Eye (tissue), 1 donor: ENCODE measurements at regions not wholly inside any gene's neighbourhood (a gene's known extent, or its start where the extent isn't known, plus 50 kb on each side); places are given as distances from the start of the nearest gene placed in this dataset.

Experiments used
- DNase-seq: peaks from one replicate; pipeline ENCODE4 v3.0.0-alpha.2; 2015

GRCh38 chr13:36750046-36750445, 69.0 kb upstream of the RFXAP start:
- no peak for DNase-seq

- no peak for DNase-seq
Measured at GRCh38 chr13:36750461-36750860, 68.6 kb upstream of the RFXAP start.

- DNase-seq: no peak
Measured at GRCh38 chr13:36750946-36751345, 68.1 kb upstream of the RFXAP start.

GRCh38 chr13:36752673-36753072, 66.3 kb upstream of the RFXAP start:
- no peak for DNase-seq

- no peak for DNase-seq
Measured at GRCh38 chr13:36753176-36753575, 65.8 kb upstream of the RFXAP start.

- DNase-seq: peak; percentile 30
Measured at GRCh38 chr13:36758345-36758744, 60.7 kb upstream of the RFXAP start.

- no peak for DNase-seq
Measured at GRCh38 chr13:36763126-36763722, 55.8 kb upstream of the RFXAP start.

- DNase-seq: no peak
Measured at GRCh38 chr13:36764536-36764935, 54.5 kb upstream of the RFXAP start.

GRCh38 chr13:36764957-36765356, 54.1 kb upstream of the RFXAP start:
- no peak for DNase-seq

- no peak for DNase-seq
Measured at GRCh38 chr13:36766295-36766694, 52.7 kb upstream of the RFXAP start.

- DNase-seq: no peak
Measured at GRCh38 chr13:36767276-36767675, 51.7 kb upstream of the RFXAP start.

GRCh38 chr13:36769126-36769525, 49.9 kb upstream of the RFXAP start:
- DNase-seq: no peak
